ENCODE measurements at regions not wholly inside any gene's neighbourhood (a gene's known extent, or its start where the extent isn't known, plus 50 kb on each side); places are given as distances from the start of the nearest gene placed in this dataset.

DNA sequence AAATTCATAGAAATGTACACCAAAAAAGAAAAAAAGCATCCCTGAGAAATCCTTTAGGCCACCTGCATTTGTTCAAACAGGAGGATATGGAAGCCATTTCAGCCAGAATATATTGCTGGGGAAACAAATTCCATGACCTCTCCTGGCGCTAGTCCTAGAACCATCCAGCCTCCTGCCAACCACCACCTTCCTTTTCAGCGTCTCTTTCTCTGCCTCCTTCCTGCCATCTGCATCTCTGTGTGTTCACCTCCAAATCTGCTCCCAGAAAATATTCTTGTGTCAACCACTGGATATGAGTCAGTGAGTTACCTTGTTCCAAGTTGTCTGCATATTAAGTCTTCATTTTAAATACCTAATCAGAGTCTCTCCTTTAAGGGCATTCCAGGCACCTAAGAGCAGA, 50.6 kb upstream of the NPY start:
- TF ChIP-seq EZH2 (IDR thresholded peaks at IDR 0.05; ENCODE audit: insufficient read depth, poor library complexity, severe bottlenecking) (no peak), EZH2phosphoT487 (IDR thresholded peaks at IDR 0.05; ENCODE audit: insufficient read depth, low read depth) (no peak)
